ENCODE measurements at regions not wholly inside any gene's neighbourhood (a gene's known extent, or its start where the extent isn't known, plus 50 kb on each side); places are given as distances from the start of the nearest gene placed in this dataset.

DNA sequence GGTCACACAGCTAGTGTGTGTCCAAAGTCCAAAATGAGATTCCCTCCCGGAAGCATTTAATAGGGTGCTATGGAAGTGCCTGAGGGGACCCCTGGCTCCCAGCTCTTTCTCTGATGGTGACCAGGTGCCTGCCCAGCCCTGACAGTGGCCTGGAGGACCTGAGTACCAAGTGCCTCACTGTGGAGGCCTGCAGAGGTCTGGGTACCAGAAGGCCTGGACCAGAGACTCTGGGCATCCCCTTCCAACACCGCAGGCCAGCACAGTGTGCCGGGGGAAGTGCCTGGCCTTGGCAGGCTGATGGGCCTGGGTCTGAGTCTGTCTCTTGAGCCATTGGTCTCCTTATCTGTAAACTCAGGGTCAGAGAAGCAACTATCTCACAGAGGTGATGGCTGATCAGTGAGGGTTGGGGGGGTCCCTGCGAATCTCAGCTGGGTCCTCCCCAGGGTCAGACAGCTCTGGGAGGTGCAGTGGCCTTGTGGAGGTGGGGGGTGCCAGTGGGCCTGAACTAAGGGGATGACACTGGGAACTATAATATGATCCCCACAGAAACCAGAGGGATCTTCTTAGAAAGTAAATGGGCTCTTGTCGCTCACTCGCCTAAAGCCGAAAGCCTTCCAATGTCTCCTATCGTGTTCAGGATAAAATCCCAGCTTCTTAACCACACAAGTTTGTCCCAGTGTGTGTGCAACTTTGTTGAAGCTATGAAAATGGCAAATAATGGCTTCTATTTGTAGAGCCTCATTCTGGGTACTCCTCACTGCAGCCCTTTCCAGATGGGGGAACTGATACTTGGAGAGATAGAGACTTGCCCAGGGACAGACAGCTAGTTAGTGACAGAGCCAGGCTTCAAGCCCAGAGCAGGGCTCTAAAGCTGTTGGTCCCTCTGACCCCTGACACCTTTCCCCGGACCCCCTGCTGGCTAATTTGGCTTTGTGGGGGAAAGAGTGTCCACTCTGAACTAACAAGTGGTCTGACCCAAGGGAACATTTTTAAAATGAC lies 225.1 kb downstream of the TFCP2L1 start:
- no peaks in the 10 kb centered on the region for H3K4me1 ChIP-seq
- no peak overlapping the region for H3K4me3 ChIP-seq
- intact Hi-C loops (cut with DNase I; ENCODE audit: low total_unique reads): no loop called here
- H3K36me3 ChIP-seq: no peaks in the 10 kb centered on the region
- H3K9me3 ChIP-seq: no peaks in the 10 kb centered on the region
- H3K27ac ChIP-seq: no peak overlapping the region
- no peaks in the 10 kb centered on the region for H3K27me3 ChIP-seq
- no peak for DNase-seq
- TF ChIP-seq POLR2A (IDR thresholded peaks at IDR 0.05): no peak
- TF ChIP-seq, protein P1, sequence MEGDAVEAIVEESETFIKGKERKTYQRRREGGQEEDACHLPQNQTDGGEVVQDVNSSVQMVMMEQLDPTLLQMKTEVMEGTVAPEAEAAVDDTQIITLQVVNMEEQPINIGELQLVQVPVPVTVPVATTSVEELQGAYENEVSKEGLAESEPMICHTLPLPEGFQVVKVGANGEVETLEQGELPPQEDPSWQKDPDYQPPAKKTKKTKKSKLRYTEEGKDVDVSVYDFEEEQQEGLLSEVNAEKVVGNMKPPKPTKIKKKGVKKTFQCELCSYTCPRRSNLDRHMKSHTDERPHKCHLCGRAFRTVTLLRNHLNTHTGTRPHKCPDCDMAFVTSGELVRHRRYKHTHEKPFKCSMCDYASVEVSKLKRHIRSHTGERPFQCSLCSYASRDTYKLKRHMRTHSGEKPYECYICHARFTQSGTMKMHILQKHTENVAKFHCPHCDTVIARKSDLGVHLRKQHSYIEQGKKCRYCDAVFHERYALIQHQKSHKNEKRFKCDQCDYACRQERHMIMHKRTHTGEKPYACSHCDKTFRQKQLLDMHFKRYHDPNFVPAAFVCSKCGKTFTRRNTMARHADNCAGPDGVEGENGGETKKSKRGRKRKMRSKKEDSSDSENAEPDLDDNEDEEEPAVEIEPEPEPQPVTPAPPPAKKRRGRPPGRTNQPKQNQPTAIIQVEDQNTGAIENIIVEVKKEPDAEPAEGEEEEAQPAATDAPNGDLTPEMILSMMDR (IDR thresholded peaks at IDR 0.05): no peak

DNA sequence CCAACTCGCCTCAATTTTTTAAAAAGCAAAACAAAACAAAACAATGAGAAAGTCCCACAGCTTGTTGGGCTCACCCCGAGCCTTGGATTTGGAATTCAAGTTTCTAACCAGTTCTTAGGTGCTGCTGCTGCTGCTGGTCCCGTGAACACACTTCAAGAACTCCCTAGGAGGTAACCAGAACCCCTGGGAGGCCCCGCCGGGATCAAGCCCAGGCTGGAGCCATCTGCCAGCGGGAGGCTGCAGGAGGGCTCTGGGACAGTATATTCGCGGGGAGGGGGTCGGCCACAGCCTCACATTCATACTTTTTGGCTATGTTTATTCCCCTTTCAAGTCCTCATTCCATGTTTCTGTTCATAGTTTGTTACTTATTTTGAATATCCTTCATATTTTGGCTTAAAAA lies 223.4 kb downstream of the TFCP2L1 start:
- H3K9me3 ChIP-seq: no peaks in the 10 kb centered on the region
- no peaks in the 10 kb centered on the region for H3K4me1 ChIP-seq
- no peaks in the 10 kb centered on the region for H3K36me3 ChIP-seq
- H3K4me3 ChIP-seq: no peak overlapping the region
- no peaks in the 10 kb centered on the region for H3K27me3 ChIP-seq
- intact Hi-C loops (cut with DNase I; ENCODE audit: low total_unique reads): no loop called here
- no peak for TF ChIP-seq POLR2A (IDR thresholded peaks at IDR 0.05)
- TF ChIP-seq, protein P1 (IDR thresholded peaks at IDR 0.05): no peak
- no peak overlapping the region for H3K27ac ChIP-seq
- no peak for DNase-seq

DNA sequence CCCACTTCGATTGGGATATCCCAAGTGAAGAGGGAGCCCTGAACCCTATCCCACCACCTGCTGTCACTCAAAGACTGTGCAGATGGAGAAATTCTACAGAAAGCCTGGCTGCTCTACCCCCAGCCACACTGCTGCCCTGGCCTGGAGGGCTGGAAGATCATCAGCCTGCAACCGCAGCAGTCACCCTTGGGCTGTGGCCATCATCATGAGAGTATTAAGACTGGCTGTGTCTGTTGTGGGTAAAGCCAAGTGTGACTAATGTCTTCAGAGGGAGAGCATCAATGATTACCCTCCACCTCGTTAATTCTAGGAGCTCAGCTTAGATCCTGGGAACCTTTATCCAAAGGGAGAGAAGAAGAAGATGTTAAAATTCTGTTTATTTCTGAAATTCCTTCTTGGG lies 221.5 kb downstream of the TFCP2L1 start:
- no peak overlapping the region for H3K4me3 ChIP-seq
- TF ChIP-seq POLR2A (IDR thresholded peaks at IDR 0.05): no peak
- TF ChIP-seq, protein P1 (IDR thresholded peaks at IDR 0.05): no peak
- H3K27me3 ChIP-seq: no peaks in the 10 kb centered on the region
- no peaks in the 10 kb centered on the region for H3K9me3 ChIP-seq
- DNase-seq: no peak
- no peak overlapping the region for H3K27ac ChIP-seq
- H3K4me1 ChIP-seq: no peaks in the 10 kb centered on the region
- no peaks in the 10 kb centered on the region for H3K36me3 ChIP-seq
- intact Hi-C loops (cut with DNase I; ENCODE audit: low total_unique reads): no loop called here

DNA sequence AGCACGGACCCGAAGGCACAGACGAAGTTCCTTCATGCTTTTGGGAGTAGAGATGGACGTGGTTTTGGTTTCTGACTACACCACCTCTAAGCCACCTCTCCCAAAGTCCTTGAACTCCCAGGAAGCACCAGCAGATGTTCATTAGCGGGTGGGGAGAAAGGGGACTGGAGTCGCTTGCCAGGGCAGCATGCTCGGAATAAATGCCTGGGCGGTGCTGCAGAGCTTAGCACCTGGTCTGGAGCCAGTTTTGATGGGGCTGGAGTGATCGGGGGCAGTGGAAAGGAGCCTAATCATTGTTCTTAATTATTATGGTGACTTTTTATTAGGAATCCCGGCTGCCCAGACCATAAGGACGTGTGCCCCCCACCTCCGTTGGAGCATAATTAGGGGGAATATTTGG lies 220.8 kb downstream of the TFCP2L1 start:
- Histone ChIP-seq H3K4me3 (no peak overlapping the region), H3K27ac (no peak overlapping the region), H3K36me3 (no peaks in the 10 kb centered on the region), H3K9me3 (no peaks in the 10 kb centered on the region), H3K27me3 (no peaks in the 10 kb centered on the region), H3K4me1 (no peaks in the 10 kb centered on the region)
- intact Hi-C loops (cut with DNase I; ENCODE audit: low total_unique reads): no loop called here
- no peak for DNase-seq
- no peak for TF ChIP-seq POLR2A (IDR thresholded peaks at IDR 0.05)
- TF ChIP-seq, protein P1 (IDR thresholded peaks at IDR 0.05): no peak

DNA sequence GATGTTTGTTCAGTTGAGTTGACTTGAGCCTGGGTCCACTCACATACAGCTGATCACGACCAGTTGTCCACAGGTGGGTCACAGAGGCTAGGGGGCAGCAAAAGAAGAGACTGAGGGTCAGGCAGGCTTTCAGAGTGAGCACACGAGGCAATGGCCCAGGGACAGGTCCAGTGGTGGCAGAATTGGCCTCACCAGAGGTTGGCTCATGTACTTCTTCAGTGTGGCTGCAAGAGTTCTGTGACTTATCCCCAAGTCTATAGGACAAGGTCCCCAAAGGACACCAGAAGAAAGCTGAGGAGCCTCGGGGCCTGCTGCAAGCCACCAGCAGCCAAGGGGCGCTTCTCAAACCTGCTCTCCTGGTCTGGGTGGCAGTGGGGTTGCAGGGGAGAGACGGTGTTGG lies 219.8 kb downstream of the TFCP2L1 start:
- Histone ChIP-seq H3K4me1 (no peaks in the 10 kb centered on the region), H3K9me3 (no peaks in the 10 kb centered on the region), H3K36me3 (no peaks in the 10 kb centered on the region), H3K4me3 (no peak overlapping the region), H3K27me3 (no peaks in the 10 kb centered on the region), H3K27ac (no peak overlapping the region)
- intact Hi-C loops (cut with DNase I; ENCODE audit: low total_unique reads): no loop called here
- no peak for DNase-seq
- TF ChIP-seq, protein P1 (IDR thresholded peaks at IDR 0.05): no peak
- TF ChIP-seq POLR2A (IDR thresholded peaks at IDR 0.05): no peak
